CD4-positive, alpha-beta T cell treated with Interleukin-15 for 1 hour (primary cell): ENCODE measurements at regions not wholly inside any gene's neighbourhood (a gene's known extent, or its start where the extent isn't known, plus 50 kb on each side); places are given as distances from the start of the nearest gene placed in this dataset.

Experiments used
- DNase-seq: peaks from one replicate; pipeline ENCODE4 v3.0.0-alpha.2; 2020

GRCh38 chr2:12828980-12829379 lies 112.2 kb downstream of the TRIB2 start:
- DNase-seq: no peak

- DNase-seq: no peak
Measured at GRCh38 chr2:12831016-12831415, 114.3 kb downstream of the TRIB2 start.

GRCh38 chr2:12834239-12834638 lies 117.5 kb downstream of the TRIB2 start:
- DNase-seq: no peak

- no peak for DNase-seq
Measured at GRCh38 chr2:12835733-12836132, 119.0 kb downstream of the TRIB2 start.

- DNase-seq: no peak
Measured at GRCh38 chr2:12839339-12839738, 122.6 kb downstream of the TRIB2 start.

GRCh38 chr2:12841021-12841420 lies 124.3 kb downstream of the TRIB2 start:
- DNase-seq: no peak

- no peak for DNase-seq
Measured at GRCh38 chr2:12842917-12843316, 126.2 kb downstream of the TRIB2 start.

GRCh38 chr2:12844511-12844910 lies 127.8 kb downstream of the TRIB2 start:
- DNase-seq: no peak

- DNase-seq: no peak
Measured at GRCh38 chr2:12847694-12848575, 131.2 kb downstream of the TRIB2 start.

GRCh38 chr2:12852135-12852534 lies 135.4 kb downstream of the TRIB2 start:
- DNase-seq: no peak

GRCh38 chr2:12854001-12854530 lies 137.3 kb downstream of the TRIB2 start:
- DNase-seq: no peak

- no peak for DNase-seq
Measured at GRCh38 chr2:12855508-12855907, 138.8 kb downstream of the TRIB2 start.

- DNase-seq: no peak
Measured at GRCh38 chr2:12856934-12857601, 140.3 kb downstream of the TRIB2 start.

GRCh38 chr2:12857891-12858290 lies 141.2 kb downstream of the TRIB2 start:
- no peak for DNase-seq

- DNase-seq: no peak
Measured at GRCh38 chr2:12858786-12859185, 142.1 kb downstream of the TRIB2 start.

GRCh38 chr2:12861344-12861930 lies 144.7 kb downstream of the TRIB2 start:
- no peak for DNase-seq

- no peak for DNase-seq
Measured at GRCh38 chr2:12862541-12862940, 145.8 kb downstream of the TRIB2 start.

GRCh38 chr2:12863937-12864336 lies 147.2 kb downstream of the TRIB2 start:
- DNase-seq: no peak

- DNase-seq: no peak
Measured at GRCh38 chr2:12867631-12868287, 151.0 kb downstream of the TRIB2 start.

GRCh38 chr2:12870692-12871091 lies 154.0 kb downstream of the TRIB2 start:
- no peak for DNase-seq

- no peak for DNase-seq
Measured at GRCh38 chr2:12871694-12872315, 155.1 kb downstream of the TRIB2 start.

- no peak for DNase-seq
Measured at GRCh38 chr2:12877761-12878160, 161.0 kb downstream of the TRIB2 start.

- DNase-seq: no peak
Measured at GRCh38 chr2:12879649-12880048, 162.9 kb downstream of the TRIB2 start.
